ENCODE measurements at regions not wholly inside any gene's neighbourhood (a gene's known extent, or its start where the extent isn't known, plus 50 kb on each side); places are given as distances from the start of the nearest gene placed in this dataset.

DNA sequence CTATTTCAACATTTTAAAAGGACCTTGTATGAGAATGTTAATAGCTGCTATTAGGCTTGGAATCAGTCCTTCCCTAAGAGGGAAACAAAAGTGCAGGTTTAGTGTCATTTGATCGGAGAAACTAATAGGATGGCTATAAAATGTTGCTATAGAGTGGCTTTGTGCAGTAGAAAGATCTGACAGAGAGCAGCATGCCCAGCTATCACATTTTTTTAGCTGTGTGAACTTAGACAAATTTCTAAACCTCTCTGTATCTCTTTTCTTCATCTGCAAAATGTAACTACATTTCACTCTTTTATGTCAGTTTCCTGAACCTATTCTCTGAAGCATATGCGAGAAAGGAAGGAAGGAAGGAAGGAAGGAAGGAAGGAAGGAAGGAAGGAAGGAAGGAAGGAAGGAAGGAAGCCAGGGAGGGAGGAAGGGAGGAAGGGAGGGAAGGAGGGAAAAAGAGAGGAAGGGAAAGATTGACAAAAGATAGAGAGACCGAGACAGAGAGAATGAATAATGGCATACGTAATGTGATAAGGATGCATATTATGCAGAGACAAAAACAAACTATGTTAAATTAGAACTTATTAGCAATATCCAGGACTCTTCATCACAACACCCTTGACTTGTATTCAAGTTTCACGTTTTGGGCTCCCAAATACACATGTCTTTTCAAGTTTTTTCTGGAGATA is 52.6 kb upstream of the CDH8 start:
- Histone ChIP-seq H3F3A (ENCODE audit: insufficient read depth, low read length, poor library complexity, severe bottlenecking) (no peaks in the 10 kb centered on the region), H3K27ac (ENCODE audit: low read length) (no peak overlapping the region), H2AFZ (ENCODE audit: low read depth, low read length) (no peak overlapping the region), H3K27me3 (ENCODE audit: insufficient read depth, low read depth, low read length) (no peaks in the 10 kb centered on the region), H3K9me3 (ENCODE audit: low read length) (no peaks in the 10 kb centered on the region), H3K4me3 (ENCODE audit: low read length) (no peak overlapping the region), H3K36me3 (ENCODE audit: insufficient read depth, low read length) (no peaks in the 10 kb centered on the region), H3K9me2 (ENCODE audit: insufficient read depth, low read length) (no peaks in the 10 kb centered on the region), H3K79me2 (replicated peaks; ENCODE audit: insufficient read depth, low read length) (no peaks in the 10 kb centered on the region), H3K9ac (ENCODE audit: low read length) (no peak overlapping the region), H3K4me2 (ENCODE audit: low read length) (no peak overlapping the region), H4K20me1 (ENCODE audit: insufficient read depth) (no peaks in the 10 kb centered on the region)
- TF ChIP-seq POLR2AphosphoS5 (IDR thresholded peaks at IDR 0.05): no peak
- no peak for TF ChIP-seq TAF1 (IDR thresholded peaks at IDR 0.05; ENCODE audit: low read depth)
- no peak for TF ChIP-seq EP300 (conservative IDR thresholded peaks at IDR 0.05; ENCODE audit: poor library complexity, severe bottlenecking)
- no peak for TF ChIP-seq MXI1 (conservative IDR thresholded peaks at IDR 0.05; ENCODE audit: poor library complexity, severe bottlenecking)
- no peak for TF ChIP-seq CTCF (IDR thresholded peaks at IDR 0.05; ENCODE audit: poor library complexity, severe bottlenecking)

Small RNAs in the stretch of these regions (small RNA-seq; reads per million reads assigned to genes)
- gene AC009101.1 (0 reads per million in 3 experiments), gene AC009161.2 (0 reads per million in 3 experiments), gene AC018846.1 (0 reads per million in 3 experiments), gene AC138305.3 (0 reads per million in 3 experiments), gene RNU6-21P (0 to 0.90 (median 0.03) reads per million in 3 experiments)
